ENCODE measurements at regions not wholly inside any gene's neighbourhood (a gene's known extent, or its start where the extent isn't known, plus 50 kb on each side); places are given as distances from the start of the nearest gene placed in this dataset.

GRCh38 chr2:14256890-14257289 is 375.6 kb upstream of the LRATD1 start:
- H3K4me3 ChIP-seq (ENCODE audit: low read depth, low read length), result no peak overlapping the region
- TF ChIP-seq CTCF (IDR thresholded peaks at IDR 0.05; ENCODE audit: low read depth, low read length), result no peak

- no peak overlapping the region for H3K4me3 ChIP-seq (ENCODE audit: low read depth, low read length)
- TF ChIP-seq CTCF (IDR thresholded peaks at IDR 0.05; ENCODE audit: low read depth, low read length), result no peak
These were observed 374.6 kb upstream of the LRATD1 start for GRCh38 chr2:14257801-14258507.

GRCh38 chr2:14261771-14262170 is 370.7 kb upstream of the LRATD1 start:
- no peak overlapping the region for H3K4me3 ChIP-seq (ENCODE audit: low read depth, low read length)
- TF ChIP-seq CTCF (IDR thresholded peaks at IDR 0.05; ENCODE audit: low read depth, low read length), result no peak

- no peak for TF ChIP-seq CTCF (IDR thresholded peaks at IDR 0.05; ENCODE audit: low read depth, low read length)
- H3K4me3 ChIP-seq (ENCODE audit: low read depth, low read length), result no peak overlapping the region
These were observed 369.5 kb upstream of the LRATD1 start for GRCh38 chr2:14263053-14263452.

- no peak overlapping the region for H3K4me3 ChIP-seq (ENCODE audit: low read depth, low read length)
- TF ChIP-seq CTCF (IDR thresholded peaks at IDR 0.05; ENCODE audit: low read depth, low read length), result no peak
These were observed 362.4 kb upstream of the LRATD1 start for GRCh38 chr2:14270036-14270582.

- no peak for TF ChIP-seq CTCF (IDR thresholded peaks at IDR 0.05; ENCODE audit: low read depth, low read length)
These were observed 360.0 kb upstream of the LRATD1 start for GRCh38 chr2:14272396-14273075.

GRCh38 chr2:14273650-14274049 is 358.9 kb upstream of the LRATD1 start:
- TF ChIP-seq CTCF (IDR thresholded peaks at IDR 0.05; ENCODE audit: low read depth, low read length), result no peak
- H3K4me3 ChIP-seq (ENCODE audit: low read depth, low read length), result no peak overlapping the region

More at GRCh38 chr2:14272396-14273075, 360.0 kb upstream of the LRATD1 start:
- no peak overlapping the region for H3K4me3 ChIP-seq (ENCODE audit: low read depth, low read length)
